ENCODE measurements at regions not wholly inside any gene's neighbourhood (a gene's known extent, or its start where the extent isn't known, plus 50 kb on each side); places are given as distances from the start of the nearest gene placed in this dataset.
"Not testable (repeated sequence)": the region's sequence is repeated elsewhere in the genome, so short reads cannot be mapped to it uniquely, and the experiment has no call there.

DNA sequence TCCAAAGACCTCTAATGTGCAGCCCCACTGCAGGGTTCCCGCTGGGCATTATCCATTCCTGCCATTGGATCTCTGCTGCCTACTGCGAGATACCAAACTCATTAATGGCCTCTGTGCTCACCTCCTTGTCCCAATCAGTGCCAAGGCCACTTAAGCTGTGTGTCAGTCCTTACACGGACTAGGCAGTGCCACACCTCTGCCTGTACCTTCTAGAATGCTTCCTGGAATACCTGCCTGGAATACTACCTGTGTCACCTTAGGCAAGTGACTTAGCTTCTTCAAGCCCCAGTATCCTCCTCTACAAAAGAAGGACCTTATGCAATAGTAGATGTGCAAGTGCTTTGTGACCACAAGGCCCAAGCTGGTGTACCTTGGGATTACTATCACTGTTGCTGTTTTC is 100.1 kb downstream of the FOXD2 start:
- H3K4me3 ChIP-seq (replicated peaks; ENCODE audit: insufficient read depth, low read length), result no peak overlapping the region
- DNase-seq (ENCODE audit: low read depth in 1 of 2, low spot score in 1 of 2), result no peak
- H3K27ac ChIP-seq (replicated peaks), result no peak overlapping the region
- TF ChIP-seq, protein P1, sequence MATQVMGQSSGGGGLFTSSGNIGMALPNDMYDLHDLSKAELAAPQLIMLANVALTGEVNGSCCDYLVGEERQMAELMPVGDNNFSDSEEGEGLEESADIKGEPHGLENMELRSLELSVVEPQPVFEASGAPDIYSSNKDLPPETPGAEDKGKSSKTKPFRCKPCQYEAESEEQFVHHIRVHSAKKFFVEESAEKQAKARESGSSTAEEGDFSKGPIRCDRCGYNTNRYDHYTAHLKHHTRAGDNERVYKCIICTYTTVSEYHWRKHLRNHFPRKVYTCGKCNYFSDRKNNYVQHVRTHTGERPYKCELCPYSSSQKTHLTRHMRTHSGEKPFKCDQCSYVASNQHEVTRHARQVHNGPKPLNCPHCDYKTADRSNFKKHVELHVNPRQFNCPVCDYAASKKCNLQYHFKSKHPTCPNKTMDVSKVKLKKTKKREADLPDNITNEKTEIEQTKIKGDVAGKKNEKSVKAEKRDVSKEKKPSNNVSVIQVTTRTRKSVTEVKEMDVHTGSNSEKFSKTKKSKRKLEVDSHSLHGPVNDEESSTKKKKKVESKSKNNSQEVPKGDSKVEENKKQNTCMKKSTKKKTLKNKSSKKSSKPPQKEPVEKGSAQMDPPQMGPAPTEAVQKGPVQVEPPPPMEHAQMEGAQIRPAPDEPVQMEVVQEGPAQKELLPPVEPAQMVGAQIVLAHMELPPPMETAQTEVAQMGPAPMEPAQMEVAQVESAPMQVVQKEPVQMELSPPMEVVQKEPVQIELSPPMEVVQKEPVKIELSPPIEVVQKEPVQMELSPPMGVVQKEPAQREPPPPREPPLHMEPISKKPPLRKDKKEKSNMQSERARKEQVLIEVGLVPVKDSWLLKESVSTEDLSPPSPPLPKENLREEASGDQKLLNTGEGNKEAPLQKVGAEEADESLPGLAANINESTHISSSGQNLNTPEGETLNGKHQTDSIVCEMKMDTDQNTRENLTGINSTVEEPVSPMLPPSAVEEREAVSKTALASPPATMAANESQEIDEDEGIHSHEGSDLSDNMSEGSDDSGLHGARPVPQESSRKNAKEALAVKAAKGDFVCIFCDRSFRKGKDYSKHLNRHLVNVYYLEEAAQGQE (IDR thresholded peaks at IDR 0.05; ENCODE audit: insufficient replicate concordance, low read depth), result no peak
- no peak for TF ChIP-seq POLR2AphosphoS5 (IDR thresholded peaks at IDR 0.05; ENCODE audit: low read depth)
- TF ChIP-seq, protein P2, sequence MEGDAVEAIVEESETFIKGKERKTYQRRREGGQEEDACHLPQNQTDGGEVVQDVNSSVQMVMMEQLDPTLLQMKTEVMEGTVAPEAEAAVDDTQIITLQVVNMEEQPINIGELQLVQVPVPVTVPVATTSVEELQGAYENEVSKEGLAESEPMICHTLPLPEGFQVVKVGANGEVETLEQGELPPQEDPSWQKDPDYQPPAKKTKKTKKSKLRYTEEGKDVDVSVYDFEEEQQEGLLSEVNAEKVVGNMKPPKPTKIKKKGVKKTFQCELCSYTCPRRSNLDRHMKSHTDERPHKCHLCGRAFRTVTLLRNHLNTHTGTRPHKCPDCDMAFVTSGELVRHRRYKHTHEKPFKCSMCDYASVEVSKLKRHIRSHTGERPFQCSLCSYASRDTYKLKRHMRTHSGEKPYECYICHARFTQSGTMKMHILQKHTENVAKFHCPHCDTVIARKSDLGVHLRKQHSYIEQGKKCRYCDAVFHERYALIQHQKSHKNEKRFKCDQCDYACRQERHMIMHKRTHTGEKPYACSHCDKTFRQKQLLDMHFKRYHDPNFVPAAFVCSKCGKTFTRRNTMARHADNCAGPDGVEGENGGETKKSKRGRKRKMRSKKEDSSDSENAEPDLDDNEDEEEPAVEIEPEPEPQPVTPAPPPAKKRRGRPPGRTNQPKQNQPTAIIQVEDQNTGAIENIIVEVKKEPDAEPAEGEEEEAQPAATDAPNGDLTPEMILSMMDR (IDR thresholded peaks at IDR 0.05; ENCODE audit: insufficient read depth, low read length), result no peak
- peaks cover 16% of the 10 kb centered on the region for H3K27me3 ChIP-seq (ENCODE audit: insufficient read depth, poor library complexity, severe bottlenecking)

GRCh38 chr1:47538530-47538929 is 100.7 kb downstream of the FOXD2 start:
- not testable (repeated sequence) for H3K27ac ChIP-seq (replicated peaks); DNase-seq (ENCODE audit: low read depth in 1 of 2, low spot score in 1 of 2); H3K4me3 ChIP-seq (replicated peaks; ENCODE audit: insufficient read depth, low read length)
- H3K27me3 ChIP-seq (ENCODE audit: insufficient read depth, poor library complexity, severe bottlenecking), result peaks cover 13% of the 10 kb centered on the region

DNA sequence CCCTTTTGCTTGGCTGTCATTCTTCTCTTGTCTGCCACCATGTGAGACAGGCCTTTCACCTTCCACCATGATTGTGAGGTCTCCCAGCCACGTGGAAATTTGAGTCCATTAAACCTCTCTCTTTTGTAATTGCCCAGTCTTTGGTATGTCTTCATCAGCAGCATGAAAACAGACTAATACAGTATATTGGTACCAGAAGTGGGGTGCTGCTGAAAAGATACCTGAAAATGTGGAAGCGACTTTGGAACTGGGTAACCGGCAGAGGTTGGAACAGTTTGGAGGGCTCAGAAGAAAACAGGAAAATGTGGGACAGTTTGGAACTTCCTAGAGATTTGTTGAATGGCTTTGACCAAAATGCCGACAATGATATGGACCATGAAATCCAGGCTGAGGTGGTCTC is 103.9 kb downstream of the FOXD2 start:
- not testable (repeated sequence) for DNase-seq (ENCODE audit: low read depth in 1 of 2, low spot score in 1 of 2); H3K4me3 ChIP-seq (replicated peaks; ENCODE audit: insufficient read depth, low read length); H3K27ac ChIP-seq (replicated peaks); H3K27me3 ChIP-seq (ENCODE audit: insufficient read depth, poor library complexity, severe bottlenecking)

DNA sequence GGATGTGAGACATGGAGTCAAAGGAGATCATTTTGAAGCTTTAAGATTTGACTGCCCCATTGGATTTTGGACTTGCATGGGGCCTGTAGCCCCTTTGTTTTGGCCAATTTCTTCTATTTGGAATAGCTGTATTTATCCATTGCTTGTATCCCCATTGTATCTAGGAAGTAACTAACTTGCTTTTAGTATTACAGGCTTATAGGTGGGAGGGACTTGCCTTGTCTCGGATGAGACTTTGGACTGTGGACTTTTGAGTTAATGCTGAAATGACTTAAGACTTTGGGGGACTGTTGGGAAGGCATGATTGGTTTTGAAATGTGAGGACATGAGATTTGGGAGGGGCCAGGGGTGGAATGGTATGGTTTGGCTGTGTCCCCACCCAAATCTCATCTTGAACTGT is 105.2 kb downstream of the FOXD2 start:
- not testable (repeated sequence) for H3K4me3 ChIP-seq (replicated peaks; ENCODE audit: insufficient read depth, low read length); H3K27ac ChIP-seq (replicated peaks); DNase-seq (ENCODE audit: low read depth in 1 of 2, low spot score in 1 of 2); H3K27me3 ChIP-seq (ENCODE audit: insufficient read depth, poor library complexity, severe bottlenecking)

GRCh38 chr1:47545912-47546483 is 108.2 kb downstream of the FOXD2 start:
- no peak for TF ChIP-seq SPI1 (IDR thresholded peaks at IDR 0.05; ENCODE audit: borderline replicate concordance, low read depth)
- Histone ChIP-seq H3K27me3 (ENCODE audit: insufficient read depth, poor library complexity, severe bottlenecking) (no peaks in the 10 kb centered on the region), H3K4me3 (replicated peaks; ENCODE audit: insufficient read depth, low read length) (no peak overlapping the region), H3K27ac (replicated peaks) (no peak overlapping the region)
- DNase-seq (ENCODE audit: low read depth in 1 of 2, low spot score in 1 of 2), result no peak

DNA sequence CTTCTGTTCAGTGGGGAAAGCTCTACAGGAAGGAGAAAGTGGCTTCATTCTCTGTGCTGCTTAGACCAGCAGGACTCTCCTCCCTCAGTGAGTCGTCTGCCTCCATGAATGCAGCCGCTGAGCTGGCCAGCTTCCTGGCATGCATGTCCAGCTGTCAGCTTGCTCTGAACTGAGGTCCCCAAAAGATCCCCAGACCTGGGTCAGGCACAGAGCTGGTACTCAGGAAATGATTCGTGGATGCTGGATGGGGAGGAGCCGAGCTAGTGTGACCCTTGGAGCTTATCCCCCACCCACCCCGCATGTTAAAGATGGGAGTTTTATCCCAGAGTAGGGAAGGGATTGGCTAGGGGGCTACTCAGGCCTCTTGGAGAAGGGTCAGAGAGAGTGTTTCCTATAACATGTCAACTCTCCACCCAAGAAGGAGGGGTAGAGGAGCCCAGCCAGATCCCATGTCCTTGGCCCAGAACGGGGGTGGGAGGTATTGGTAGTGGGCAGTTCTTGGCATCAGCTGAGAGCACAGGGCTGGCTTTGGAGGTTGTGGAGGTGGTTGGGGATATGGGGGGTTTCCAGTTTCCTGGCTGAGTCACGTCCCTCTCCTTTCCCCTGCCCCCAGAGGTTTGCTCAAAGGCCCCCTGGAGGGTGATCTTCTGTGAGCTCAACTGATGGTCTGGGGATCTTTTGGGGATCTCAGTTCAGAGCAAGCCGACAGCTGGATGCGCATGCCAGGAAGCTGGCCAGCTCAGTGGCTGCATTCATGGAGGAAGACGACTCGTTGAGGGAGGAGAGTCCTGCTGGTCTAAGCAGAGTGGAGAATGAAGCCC is 110.1 kb downstream of the FOXD2 start:
- no peak overlapping the region for H3K27ac ChIP-seq (replicated peaks)
- no peaks in the 10 kb centered on the region for H3K27me3 ChIP-seq (ENCODE audit: insufficient read depth, poor library complexity, severe bottlenecking)
- TF ChIP-seq SPI1 (IDR thresholded peaks at IDR 0.05; ENCODE audit: borderline replicate concordance, low read depth), result no peak
- DNase-seq (ENCODE audit: low read depth in 1 of 2, low spot score in 1 of 2), result no peak
- H3K4me3 ChIP-seq (replicated peaks; ENCODE audit: insufficient read depth, low read length), result no peak overlapping the region

DNA sequence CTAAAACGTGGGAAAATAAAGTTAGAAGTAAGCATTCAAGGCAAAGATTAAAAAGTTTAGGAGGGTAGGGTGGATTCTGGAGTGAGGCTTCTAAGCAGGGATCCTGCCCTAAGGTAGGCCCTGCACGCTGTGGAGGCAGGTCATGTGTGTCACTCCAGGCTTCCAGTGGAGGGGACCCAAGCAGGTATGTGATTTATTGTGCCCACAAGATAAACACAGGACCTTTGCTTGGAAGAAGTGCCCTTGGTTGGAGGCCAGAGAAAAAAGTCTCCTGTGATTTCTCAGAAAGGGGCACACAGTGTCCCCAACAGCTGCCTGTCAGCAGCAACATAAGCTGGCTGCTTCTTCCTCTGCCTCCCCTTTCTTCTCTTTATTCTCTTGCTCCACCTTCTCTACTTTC is 110.8 kb downstream of the FOXD2 start:
- H3K27me3 ChIP-seq (ENCODE audit: insufficient read depth, poor library complexity, severe bottlenecking), result no peaks in the 10 kb centered on the region

More for the DNA sequence above, 110.8 kb downstream of the FOXD2 start:
- TF ChIP-seq GABPA (IDR thresholded peaks at IDR 0.05; ENCODE audit: low read depth) (no peak), SPI1 (IDR thresholded peaks at IDR 0.05; ENCODE audit: borderline replicate concordance, low read depth) (no peak), POLR2AphosphoS5 (IDR thresholded peaks at IDR 0.05; ENCODE audit: low read depth) (no peak)
- TF ChIP-seq, protein P1 (IDR thresholded peaks at IDR 0.05; ENCODE audit: insufficient replicate concordance, low read depth), result no peak
- TF ChIP-seq, protein P2 (IDR thresholded peaks at IDR 0.05; ENCODE audit: insufficient read depth, low read length), result no peak
- no peak for DNase-seq (ENCODE audit: low read depth in 1 of 2, low spot score in 1 of 2)
- H3K4me3 ChIP-seq (replicated peaks; ENCODE audit: insufficient read depth, low read length), result no peak overlapping the region
- no peak overlapping the region for H3K27ac ChIP-seq (replicated peaks)
